Hypothalamus (tissue), 51 donors: ENCODE measurements at regions not wholly inside any gene's neighbourhood (a gene's known extent, or its start where the extent isn't known, plus 50 kb on each side); places are given as distances from the start of the nearest gene placed in this dataset.
"Not testable (repeated sequence)": the region's sequence is repeated elsewhere in the genome, so short reads cannot be mapped to it uniquely, and the experiment has no call there.

Experiments used
- DNase-seq, 51 donors: peaks; one replicate each; lab custom pipeline; 2025; lab: John Stamatoyannopoulos, UW

- DNase-seq: no peak
These were observed 259.0 kb upstream of the ERBB4 start for GRCh38 chr2:212797484-212798205.

GRCh38 chr2:212794471-212794870 is 255.9 kb upstream of the ERBB4 start:
- no peak for DNase-seq

DNA sequence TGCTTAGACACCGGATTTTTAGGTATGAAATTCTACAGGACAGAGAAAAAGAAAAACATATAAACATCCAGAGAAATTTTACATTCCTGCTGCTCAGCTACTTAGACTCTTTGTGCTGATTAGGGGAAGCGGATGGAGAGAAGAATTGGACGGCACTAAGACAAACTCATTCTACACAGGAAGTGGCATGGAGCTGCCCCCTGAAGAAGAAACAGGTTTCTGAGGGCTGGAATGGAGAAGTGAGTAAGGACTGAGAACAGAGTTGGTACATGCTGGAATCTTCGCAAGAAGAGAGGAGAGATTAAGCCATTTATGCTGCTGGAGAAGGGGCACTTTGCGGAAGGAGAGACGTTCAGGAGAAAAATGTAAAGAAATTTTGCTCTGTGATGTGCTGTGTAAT is 253.0 kb upstream of the ERBB4 start:
- no peak for DNase-seq

GRCh38 chr2:212786088-212786487 is 247.5 kb upstream of the ERBB4 start:
- not testable (repeated sequence) for DNase-seq

DNA sequence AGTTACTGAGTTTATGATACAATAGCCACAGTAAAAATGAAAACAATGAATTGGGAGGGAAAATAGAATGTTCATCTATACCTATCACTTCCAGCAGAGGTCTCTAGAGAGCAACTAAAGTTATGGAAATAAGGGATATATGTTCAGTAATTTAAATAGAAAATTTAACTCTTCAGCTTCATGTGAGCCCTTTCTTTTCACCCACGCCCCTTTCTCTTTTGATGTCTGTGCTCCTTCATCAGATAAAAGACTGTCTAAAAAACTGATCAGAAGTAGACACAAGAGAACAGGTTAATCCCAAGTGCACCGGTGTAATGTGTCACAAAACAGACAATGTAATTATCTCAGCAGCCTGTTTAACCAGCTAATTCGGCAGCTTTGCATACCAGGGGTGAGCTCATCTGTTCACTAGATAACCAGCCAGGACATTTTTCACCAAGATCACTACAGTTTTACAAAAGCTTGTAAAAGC is 238.5 kb upstream of the ERBB4 start:
- peak in 1 of 51 donors; percentile 25 for DNase-seq

- DNase-seq: no peak
These were observed 235.3 kb upstream of the ERBB4 start for GRCh38 chr2:212773808-212774339.

GRCh38 chr2:212770240-212770639 is 231.6 kb upstream of the ERBB4 start:
- DNase-seq: no peak

GRCh38 chr2:212766921-212767320 is 228.3 kb upstream of the ERBB4 start:
- no peak for DNase-seq

GRCh38 chr2:212752730-212753351 is 214.2 kb upstream of the ERBB4 start:
- DNase-seq: no peak

GRCh38 chr2:212745359-212745758 is 206.8 kb upstream of the ERBB4 start:
- no peak for DNase-seq

- no peak for DNase-seq
These were observed 199.0 kb upstream of the ERBB4 start for GRCh38 chr2:212737392-212738172.

DNA sequence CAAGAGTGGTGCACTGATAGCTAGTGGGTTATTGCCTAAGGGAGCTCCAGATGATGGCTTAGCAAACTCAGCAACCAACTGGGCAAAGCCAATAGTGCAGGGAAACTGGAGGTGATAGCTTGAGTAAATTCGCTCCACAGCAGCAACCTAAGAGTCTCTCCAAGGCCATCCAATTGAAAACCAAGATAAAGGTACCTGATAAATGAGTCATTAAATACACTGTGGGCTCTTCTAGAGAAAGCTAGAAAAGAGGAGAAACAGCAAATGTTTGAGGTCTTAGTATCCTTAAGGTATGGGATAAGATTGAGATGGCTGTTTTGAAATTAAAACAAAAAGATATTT is 197.8 kb upstream of the ERBB4 start:
- DNase-seq: no peak

DNA sequence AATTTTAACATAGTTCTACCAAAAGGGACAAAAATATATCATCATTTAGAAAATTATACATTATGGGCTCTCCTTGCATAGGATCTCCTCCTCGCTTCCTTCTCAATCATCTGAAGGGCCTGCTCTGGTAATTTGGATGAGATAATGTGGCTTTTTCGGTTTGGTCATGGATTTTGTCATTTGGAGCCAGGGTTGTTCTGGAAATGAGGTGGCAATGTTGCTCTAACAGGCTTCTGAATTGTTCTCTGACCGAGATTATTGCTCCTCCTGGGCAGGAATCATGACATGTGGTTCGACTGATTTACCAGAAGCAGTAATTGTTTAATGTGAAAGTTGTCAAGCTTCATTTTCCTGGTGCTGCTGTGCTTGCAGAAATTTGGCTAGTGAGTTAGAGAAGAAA is 194.7 kb upstream of the ERBB4 start:
- DNase-seq: no peak

GRCh38 chr2:212732860-212733259 is 194.3 kb upstream of the ERBB4 start:
- no peak for DNase-seq

DNA sequence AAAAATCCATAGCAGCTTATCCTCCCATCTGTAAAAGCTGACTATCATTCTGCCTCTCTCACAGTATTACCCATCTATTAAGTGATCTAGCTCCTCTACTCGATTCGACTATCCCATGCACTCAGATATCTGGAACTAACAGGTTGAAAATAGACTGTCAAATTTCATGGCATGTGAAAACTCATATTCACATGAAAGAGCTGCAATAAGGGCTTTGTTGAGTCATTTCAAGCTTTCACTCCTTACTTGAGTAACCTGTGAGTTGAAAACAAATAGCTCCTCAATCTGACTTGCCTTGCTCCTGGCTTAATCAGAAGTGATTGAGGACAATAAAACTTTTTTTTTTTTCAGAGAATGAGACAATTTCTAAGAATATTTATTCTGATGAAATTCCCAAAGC is 192.4 kb upstream of the ERBB4 start:
- DNase-seq: no peak

GRCh38 chr2:212728717-212729116 is 190.1 kb upstream of the ERBB4 start:
- no peak for DNase-seq

DNA sequence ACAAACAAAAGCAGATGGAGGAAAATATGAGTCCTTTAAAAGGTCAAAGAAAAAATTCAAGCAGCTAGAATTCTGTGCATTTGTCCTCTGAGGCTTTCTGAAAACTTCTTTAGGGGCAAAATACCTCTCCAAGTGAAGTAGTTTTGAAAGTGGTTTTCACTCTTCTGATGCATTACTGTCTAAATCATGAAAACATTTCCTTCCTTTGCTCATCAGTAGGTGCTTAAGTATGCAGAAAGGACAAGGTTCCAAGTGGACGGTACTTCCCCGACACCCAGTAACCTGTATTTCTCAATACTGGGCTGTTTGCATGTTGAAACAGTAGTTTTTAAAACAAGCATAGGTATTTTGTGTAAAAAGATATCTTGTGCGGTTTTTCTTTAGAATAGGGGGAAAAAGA is 189.1 kb upstream of the ERBB4 start:
- DNase-seq: no peak

GRCh38 chr2:212726403-212726802 is 187.8 kb upstream of the ERBB4 start:
- DNase-seq: no peak

- no peak for DNase-seq
These were observed 186.6 kb upstream of the ERBB4 start for GRCh38 chr2:212725180-212725579.

DNA sequence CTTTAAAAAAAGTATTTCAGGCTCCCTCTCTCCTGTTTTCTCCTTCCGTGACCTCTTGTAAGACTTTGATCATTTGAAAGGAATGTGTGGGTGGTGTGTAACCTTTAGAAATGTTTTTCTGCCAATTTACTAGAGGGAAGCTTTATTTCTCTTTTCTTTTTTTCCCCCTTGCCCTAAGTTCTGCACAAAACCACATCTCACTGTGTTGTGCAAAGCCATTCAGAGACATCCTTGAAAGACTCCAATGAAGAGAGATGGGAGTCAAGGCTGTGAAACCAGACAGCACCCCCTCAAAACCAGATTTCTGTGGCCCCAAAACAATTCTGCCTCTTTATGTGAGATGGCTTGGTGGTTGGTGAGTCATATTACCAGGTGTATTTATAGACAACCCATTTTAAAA is 184.6 kb upstream of the ERBB4 start:
- DNase-seq: no peak

GRCh38 chr2:212722046-212722445 is 183.4 kb upstream of the ERBB4 start:
- no peak for DNase-seq

GRCh38 chr2:212721026-212721451 is 182.4 kb upstream of the ERBB4 start:
- no peak for DNase-seq
